ENCODE measurements at regions not wholly inside any gene's neighbourhood (a gene's known extent, or its start where the extent isn't known, plus 50 kb on each side); places are given as distances from the start of the nearest gene placed in this dataset.

- DNase-seq: no peak
Observed at GRCh38 chr4:27930291-27930690, 1069.7 kb downstream of the STIM2 start.

GRCh38 chr4:27930976-27931375 is 1070.3 kb downstream of the STIM2 start:
- TF ChIP-seq, protein P1, sequence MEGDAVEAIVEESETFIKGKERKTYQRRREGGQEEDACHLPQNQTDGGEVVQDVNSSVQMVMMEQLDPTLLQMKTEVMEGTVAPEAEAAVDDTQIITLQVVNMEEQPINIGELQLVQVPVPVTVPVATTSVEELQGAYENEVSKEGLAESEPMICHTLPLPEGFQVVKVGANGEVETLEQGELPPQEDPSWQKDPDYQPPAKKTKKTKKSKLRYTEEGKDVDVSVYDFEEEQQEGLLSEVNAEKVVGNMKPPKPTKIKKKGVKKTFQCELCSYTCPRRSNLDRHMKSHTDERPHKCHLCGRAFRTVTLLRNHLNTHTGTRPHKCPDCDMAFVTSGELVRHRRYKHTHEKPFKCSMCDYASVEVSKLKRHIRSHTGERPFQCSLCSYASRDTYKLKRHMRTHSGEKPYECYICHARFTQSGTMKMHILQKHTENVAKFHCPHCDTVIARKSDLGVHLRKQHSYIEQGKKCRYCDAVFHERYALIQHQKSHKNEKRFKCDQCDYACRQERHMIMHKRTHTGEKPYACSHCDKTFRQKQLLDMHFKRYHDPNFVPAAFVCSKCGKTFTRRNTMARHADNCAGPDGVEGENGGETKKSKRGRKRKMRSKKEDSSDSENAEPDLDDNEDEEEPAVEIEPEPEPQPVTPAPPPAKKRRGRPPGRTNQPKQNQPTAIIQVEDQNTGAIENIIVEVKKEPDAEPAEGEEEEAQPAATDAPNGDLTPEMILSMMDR (IDR thresholded peaks at IDR 0.05; ENCODE audit: borderline replicate concordance): no peak
- no peaks in the 10 kb centered on the region for H3K4me1 ChIP-seq
- intact Hi-C loops (cut with micrococcal nuclease): no loop called here
- H3K27ac ChIP-seq (replicated peaks): no peak overlapping the region
- no peak for DNase-seq
- H3K9me3 ChIP-seq (replicated peaks): no peaks in the 10 kb centered on the region
- H3K36me3 ChIP-seq: no peaks in the 10 kb centered on the region
- no peak overlapping the region for H3K4me3 ChIP-seq
- H3K27me3 ChIP-seq (ENCODE audit: low read depth): no peaks in the 10 kb centered on the region

More at GRCh38 chr4:27930291-27930690, 1069.7 kb downstream of the STIM2 start:
- Histone ChIP-seq H3K4me1 (no peaks in the 10 kb centered on the region), H3K4me3 (no peak overlapping the region), H3K36me3 (no peaks in the 10 kb centered on the region), H3K27ac (replicated peaks) (no peak overlapping the region), H3K27me3 (ENCODE audit: low read depth) (no peaks in the 10 kb centered on the region), H3K9me3 (replicated peaks) (no peaks in the 10 kb centered on the region)
- intact Hi-C loops (cut with micrococcal nuclease): no loop called here
- TF ChIP-seq, protein P1 (IDR thresholded peaks at IDR 0.05; ENCODE audit: borderline replicate concordance): no peak

DNA sequence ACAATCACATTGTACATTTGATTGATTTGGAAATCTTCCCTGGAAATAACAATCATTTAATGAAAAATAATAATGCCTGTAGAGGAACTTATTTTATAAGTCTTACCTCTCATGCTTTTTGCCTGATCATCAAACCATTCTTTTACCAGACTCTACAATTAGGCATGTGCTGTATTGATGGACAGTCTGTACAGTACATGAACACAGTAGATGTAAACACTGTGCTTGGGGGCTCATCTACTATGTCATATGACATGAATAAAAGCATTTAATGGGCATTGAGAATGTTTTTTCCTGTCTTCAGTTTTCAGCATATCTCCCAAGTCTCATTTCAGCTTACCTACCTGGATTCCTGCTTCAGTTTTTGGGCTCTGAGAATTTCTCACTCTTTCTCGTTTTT is 1070.9 kb downstream of the STIM2 start:
- H3K27ac ChIP-seq (replicated peaks): no peak overlapping the region
- intact Hi-C loops (cut with micrococcal nuclease): no loop called here
- H3K27me3 ChIP-seq (ENCODE audit: low read depth): no peaks in the 10 kb centered on the region
- no peak for DNase-seq
- no peaks in the 10 kb centered on the region for H3K4me1 ChIP-seq
- TF ChIP-seq, protein P1 (IDR thresholded peaks at IDR 0.05; ENCODE audit: borderline replicate concordance): no peak
- no peak overlapping the region for H3K4me3 ChIP-seq
- H3K36me3 ChIP-seq: no peaks in the 10 kb centered on the region
- H3K9me3 ChIP-seq (replicated peaks): no peaks in the 10 kb centered on the region

DNA sequence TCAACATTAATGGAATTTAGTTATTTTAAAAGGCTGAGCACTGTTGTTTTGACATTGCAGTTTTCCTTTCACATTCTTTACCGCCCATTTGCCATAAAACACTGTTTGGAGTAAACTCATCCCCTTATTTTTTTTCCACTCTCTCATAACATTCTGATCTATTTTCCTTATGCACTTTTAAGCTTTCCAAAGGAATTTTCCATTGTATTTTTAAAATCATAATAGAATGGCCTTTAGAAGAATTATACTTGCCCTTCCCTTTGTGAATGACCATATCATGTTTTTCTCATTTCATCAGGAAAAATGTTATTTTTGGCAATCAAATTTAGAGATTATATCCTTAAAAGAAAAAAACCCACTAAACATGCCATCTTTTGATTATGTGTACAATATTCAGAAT is 1074.2 kb downstream of the STIM2 start:
- no peak overlapping the region for H3K4me3 ChIP-seq
- no peaks in the 10 kb centered on the region for H3K27me3 ChIP-seq (ENCODE audit: low read depth)
- no peaks in the 10 kb centered on the region for H3K9me3 ChIP-seq (replicated peaks)
- TF ChIP-seq, protein P1 (IDR thresholded peaks at IDR 0.05; ENCODE audit: borderline replicate concordance): no peak
- H3K27ac ChIP-seq (replicated peaks): no peak overlapping the region
- no peaks in the 10 kb centered on the region for H3K36me3 ChIP-seq
- intact Hi-C loops (cut with micrococcal nuclease): no loop called here
- DNase-seq: no peak
- no peaks in the 10 kb centered on the region for H3K4me1 ChIP-seq

- H3K27ac ChIP-seq (replicated peaks): no peak overlapping the region
- TF ChIP-seq, protein P1 (IDR thresholded peaks at IDR 0.05; ENCODE audit: borderline replicate concordance): no peak
- DNase-seq: no peak
- H3K9me3 ChIP-seq (replicated peaks): no peaks in the 10 kb centered on the region
- H3K27me3 ChIP-seq (ENCODE audit: low read depth): no peaks in the 10 kb centered on the region
- H3K4me3 ChIP-seq: no peak overlapping the region
- intact Hi-C loops (cut with micrococcal nuclease): no loop called here
- H3K36me3 ChIP-seq: no peaks in the 10 kb centered on the region
- H3K4me1 ChIP-seq: no peaks in the 10 kb centered on the region
Observed at GRCh38 chr4:27946799-27947198, 1086.2 kb downstream of the STIM2 start.

GRCh38 chr4:27947302-27947701 is 1086.7 kb downstream of the STIM2 start:
- intact Hi-C loops (cut with micrococcal nuclease): no loop called here
- DNase-seq: no peak
- no peaks in the 10 kb centered on the region for H3K27me3 ChIP-seq (ENCODE audit: low read depth)
- no peak overlapping the region for H3K4me3 ChIP-seq
- H3K9me3 ChIP-seq (replicated peaks): no peaks in the 10 kb centered on the region
- H3K36me3 ChIP-seq: no peaks in the 10 kb centered on the region
- TF ChIP-seq, protein P1 (IDR thresholded peaks at IDR 0.05; ENCODE audit: borderline replicate concordance): no peak
- no peaks in the 10 kb centered on the region for H3K4me1 ChIP-seq
- no peak overlapping the region for H3K27ac ChIP-seq (replicated peaks)
